ENCODE measurements at regions not wholly inside any gene's neighbourhood (a gene's known extent, or its start where the extent isn't known, plus 50 kb on each side); places are given as distances from the start of the nearest gene placed in this dataset.

DNA sequence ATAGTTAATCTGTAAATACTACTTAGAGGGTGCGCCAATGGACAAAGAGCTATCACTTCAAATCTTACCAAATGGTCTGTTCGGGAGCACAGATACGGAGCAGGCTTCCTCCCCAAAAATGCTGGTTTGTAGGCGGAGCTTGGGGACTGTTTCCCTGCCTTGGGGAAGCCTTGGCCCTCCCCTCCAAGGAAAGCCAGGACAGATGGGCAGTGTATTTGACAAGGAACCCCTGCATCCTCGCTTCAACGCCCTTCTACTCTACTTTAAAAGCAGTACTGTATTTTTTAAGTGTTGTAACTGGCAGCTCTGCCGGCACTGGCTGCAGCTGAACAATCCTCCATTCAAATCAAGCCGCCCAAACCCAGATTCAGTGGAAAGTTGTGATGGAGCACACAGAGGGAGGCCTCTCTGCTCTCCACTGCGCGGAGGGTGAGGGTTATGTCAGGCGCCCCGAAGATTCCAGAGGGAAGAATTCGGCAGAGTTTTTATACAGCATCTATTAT lies 83.1 kb upstream of the FNDC3B start:
- FAIRE-seq = no peak

DNA sequence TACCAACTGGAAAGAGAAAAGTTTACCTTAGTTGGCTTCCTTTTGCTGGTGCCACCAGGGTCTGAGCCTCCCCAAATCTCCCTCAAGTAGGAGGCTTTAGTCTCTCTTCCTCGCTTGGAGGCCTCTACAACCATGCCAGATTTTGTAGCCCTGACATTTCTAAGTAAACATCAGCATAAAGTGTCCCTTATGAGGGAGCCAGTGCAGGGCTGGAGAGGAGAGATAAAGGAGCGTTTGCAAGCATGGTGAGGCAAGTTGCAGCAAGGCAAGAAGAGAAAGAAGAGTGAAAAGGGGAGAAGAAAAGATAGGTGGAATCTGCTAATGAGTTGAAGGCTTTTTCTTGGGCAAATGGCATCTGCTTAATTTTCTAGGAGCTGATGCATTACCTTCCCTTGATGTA lies 82.7 kb upstream of the FNDC3B start:
- no peak for FAIRE-seq

DNA sequence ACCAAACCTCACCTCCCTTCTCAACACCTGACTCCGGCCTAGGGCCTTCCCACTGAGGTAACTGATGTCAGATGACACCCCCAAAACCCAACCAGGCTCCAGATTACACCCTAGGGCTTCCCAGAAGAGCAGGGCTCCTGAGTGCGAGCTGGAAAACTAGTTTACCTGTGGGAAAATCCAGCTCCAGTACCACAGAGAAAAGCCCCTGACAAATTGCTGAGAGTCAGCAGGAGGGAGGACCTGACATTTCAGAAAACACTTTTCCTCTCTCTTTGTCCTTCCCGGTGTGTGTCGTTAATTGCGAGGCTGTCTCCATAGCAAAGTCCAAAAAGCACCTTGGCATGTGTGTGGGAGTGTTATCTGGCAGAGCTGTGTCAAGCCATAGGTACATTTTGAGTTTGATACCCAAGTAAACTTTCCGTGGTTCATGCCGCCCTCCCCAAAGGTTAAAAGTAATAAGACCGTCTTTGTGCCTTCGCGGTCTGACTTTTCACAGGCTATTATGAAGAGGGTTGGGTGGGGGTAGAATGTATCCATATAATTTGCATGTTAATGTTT lies 79.8 kb upstream of the FNDC3B start:
- no peak for FAIRE-seq

DNA sequence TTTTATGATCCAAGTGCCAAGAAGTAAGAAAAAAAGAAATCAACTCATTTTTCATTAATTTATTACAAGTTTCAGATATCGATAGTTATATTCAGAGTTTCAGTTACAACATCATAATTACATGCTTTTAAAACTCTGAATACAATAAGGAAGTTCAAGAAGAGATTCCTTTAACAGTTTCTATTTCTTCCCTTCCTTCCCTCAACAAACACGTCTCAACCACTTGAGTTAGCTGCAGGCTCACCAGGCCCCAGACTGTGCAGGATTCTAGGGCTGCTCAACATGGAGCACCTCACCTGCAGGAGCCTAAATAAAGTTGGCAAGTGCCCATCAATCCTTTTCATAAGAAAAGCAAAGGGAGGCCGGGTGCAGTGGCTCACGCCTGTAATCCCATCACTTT lies 79.2 kb upstream of the FNDC3B start:
- FAIRE-seq = no peak

DNA sequence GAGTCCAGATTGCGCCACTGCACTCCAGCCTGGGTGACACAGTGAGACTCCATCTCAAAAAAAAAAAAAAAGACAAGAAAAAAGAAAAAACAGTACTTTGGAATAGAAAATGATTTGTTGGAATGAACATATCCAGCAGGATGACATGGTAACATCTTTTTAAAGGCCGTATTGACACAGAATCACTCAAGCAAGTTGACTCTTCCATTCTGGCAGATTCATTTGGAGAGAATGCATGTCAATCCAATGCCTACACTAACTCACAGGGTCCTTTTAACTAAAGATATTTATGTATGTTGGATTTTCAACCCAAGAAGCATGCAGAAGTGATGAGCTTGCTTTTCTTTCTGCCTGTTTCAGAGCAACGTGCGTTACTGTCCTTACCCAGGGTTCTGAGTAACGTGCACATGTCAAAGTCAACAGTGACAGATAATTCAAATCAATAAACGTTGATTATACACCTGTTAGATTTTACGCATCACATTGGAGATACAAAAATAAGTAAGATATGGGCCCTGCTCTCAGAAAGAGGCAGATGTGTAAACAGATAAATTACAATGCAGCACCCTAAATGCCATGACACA lies 77.1 kb upstream of the FNDC3B start:
- no peak for FAIRE-seq

DNA sequence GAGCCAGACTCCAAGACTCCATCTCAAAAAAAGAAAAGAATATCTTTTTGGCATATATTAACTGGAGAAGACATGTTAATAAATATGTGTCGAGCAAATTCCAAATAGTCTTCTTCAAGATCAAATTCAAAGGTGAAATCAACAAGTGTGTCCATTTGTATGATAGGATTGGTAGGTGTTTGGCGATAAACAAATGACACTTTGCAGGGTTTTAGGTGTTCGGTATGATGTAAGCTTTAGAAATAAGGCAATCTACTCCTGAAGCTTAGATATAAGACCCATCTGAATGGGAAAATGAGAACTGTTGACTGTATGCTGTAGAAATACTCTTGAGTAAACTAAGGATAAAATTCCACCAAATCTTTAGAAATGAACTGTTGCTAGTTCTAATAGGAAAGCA lies 75.8 kb upstream of the FNDC3B start:
- no peak for FAIRE-seq

DNA sequence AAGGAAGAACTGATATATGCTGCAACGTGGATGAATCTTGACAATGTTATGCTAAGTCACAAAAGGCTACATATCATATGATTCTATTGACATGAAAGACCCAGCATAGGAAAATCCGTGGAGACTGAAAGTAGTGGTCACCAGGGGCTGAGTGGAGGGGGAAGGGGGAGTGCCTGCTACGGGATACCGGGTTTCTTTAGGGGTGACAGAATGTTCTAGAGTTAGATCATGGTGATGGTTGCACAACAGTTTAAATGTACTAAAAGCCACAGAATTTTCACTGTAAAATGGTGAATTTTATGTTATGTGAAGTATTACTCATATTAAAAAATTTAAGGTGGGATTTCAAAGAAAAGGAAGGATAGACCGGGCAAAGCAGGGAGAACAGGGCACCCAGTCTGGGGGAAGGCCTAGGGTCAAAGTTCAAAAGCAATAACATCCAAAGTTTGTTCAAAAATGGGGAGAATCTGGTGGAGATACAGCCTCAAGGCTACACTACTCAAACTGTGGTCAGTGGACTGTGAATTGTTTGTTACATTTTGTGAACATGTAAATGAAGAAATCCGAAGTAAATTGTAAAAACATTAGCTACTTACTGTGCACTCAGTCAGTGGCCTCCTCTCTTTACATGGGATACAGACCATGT lies 74.2 kb upstream of the FNDC3B start:
- no peak for FAIRE-seq

DNA sequence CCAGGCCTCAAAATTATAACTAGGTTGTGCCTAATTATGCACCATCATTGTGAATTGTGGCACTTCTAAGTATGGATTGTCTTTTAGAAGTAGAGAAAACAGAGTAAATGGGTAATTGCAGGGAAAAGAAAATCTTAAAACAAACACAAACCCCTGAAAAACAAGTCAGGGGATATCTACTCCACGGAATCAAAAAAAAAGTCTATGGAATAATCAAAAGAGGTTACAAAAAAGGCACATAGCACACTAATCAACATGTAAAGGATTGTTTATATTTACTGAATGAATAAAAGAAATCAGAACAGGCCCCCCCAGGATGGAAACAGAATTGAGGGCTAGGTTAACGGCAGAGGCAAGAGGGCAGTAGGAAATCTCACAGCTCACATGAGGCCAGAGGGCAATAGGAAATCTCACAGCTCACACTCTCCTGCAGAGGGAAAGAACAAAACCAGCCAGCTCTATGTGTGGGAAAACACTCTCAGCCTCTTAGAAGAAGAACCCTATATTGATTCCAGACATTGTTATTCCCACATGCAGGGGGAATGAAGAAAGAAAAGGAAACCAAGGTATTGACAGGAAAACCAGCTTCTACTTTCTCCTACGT lies 72.7 kb upstream of the FNDC3B start:
- no peak for FAIRE-seq

DNA sequence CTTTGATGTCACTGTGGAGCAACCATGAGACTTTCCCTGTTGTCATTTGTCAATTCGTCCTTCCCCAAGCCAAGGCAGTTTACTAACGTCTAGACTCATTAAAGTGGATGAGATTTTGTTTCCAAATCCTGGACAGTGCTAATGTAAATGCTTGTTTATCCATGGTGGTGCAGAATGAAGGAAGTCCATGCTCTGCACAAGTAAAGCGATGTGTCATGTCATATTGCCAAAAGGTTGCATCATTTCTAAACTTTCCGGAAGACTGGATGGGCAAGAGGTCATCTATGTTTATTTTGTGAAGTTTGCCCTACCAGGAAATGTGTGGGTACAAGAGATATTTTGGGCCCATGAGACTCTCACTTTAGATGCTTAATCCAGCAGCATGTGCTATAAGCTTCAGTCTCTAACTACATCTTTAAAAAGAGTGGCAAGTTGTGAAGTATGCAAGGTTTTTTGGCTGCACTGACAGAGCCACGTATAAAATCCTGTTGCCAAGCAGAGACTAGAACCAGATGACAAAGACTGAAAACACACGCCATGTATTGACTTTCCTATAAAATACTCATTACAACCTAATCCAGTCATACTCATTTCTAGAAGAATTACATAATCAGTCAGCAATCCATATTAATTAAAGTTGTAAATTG lies 72.1 kb upstream of the FNDC3B start:
- FAIRE-seq = no peak

DNA sequence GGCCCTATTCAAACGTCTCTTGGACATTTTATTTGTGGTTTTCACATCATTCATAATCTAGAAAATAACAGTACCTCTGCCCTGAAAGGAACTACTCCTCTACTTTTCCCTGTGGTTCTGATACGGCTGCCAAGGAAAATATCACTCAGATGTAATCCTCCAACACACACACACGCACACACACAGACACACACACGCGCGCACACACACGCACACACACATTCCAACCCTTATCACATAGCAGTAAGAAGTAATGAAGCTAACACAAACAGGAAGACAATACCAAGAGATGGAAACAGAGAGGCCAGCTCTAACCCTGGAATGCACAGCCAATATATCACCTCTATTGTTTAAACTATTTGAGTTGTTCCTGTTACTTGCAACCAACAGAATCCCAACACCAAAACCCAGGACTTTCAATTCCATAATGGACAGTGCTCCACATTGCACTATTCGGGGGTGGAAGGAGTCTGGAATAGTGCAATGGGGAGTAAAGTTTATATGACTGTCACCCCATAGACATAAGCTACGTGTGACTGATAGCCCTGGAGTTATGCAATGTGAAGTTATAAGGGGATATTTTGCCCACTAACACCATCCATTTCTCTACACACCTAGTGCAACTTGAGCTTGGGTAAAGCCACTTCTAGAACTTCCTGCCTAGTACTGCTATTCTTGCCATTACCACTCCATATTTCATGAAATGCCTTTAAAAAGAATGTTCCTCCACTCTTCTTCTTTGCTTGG lies 71.3 kb upstream of the FNDC3B start:
- no peak for FAIRE-seq

DNA sequence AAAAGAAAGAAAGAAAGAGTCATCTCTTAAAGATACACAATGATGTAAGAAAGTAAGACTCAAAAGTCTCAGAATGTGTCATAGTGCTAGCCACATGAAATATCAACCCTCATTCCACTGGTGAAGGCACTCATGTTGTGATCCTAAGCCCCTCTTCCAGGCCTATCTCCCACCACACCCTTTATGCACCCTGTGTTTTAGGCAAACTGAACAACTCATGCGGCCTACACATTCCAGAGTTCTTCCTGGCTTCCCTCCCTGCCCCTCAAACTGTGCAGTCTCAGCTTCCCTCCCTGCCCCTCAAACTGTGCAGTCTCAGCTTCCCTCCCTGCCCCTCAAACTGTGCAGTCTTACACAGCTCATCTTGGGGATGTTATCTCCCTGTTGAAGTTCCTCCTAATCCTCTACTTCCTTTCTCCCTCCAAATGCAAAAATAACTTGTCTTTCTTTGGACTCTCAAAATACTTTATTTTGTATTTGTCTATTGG lies 69.0 kb upstream of the FNDC3B start:
- FAIRE-seq = no peak

DNA sequence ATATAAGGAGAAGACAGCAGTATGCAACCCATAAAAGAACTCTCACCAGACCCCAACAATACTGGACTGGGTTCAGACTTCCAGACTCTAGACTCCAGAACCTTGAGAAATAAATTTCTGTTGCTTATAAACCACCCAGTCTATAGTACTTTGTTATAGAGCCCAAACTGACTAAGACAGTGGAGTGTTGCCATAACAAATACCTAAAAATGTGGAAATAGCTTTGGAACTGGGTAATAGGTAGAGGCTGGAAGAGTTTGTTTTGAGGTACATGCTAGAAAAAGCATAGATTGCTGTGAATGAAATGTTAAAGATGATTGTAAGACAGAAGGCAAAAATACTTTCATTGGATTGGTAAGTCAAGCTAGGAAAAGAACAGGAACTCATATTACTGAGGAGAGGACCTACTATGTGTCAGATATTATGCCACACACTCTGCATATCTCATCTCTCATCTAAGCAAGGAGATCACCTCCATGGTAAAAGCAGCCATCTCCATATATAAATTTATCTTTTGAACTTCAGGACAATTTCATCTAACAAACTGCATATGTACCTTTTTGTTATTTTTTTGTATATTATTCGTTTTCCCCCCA lies 67.4 kb upstream of the FNDC3B start:
- FAIRE-seq = no peak

DNA sequence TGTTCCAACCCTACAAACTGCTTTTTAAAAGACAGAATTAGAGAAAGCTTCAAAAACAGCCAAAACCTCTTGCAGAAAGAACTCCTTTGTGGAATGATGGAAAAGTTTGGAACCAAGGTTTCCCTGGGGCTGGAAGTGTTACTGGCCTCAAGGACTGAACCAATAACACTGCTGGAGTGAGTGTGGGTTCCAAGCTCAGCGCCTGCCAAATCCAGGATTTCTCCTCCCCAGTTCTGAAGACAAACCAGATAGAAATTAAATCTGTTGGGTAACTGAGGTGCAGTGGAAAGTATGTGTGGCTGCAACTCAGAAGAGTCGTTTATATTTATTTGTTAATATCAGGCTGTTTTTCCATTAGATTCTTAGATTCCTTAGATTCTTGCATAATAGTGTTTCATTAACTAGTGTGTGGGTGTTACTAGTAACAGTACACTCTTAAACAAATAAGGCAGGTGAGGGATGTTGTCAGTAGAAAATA lies 66.5 kb upstream of the FNDC3B start:
- no peak for FAIRE-seq

DNA sequence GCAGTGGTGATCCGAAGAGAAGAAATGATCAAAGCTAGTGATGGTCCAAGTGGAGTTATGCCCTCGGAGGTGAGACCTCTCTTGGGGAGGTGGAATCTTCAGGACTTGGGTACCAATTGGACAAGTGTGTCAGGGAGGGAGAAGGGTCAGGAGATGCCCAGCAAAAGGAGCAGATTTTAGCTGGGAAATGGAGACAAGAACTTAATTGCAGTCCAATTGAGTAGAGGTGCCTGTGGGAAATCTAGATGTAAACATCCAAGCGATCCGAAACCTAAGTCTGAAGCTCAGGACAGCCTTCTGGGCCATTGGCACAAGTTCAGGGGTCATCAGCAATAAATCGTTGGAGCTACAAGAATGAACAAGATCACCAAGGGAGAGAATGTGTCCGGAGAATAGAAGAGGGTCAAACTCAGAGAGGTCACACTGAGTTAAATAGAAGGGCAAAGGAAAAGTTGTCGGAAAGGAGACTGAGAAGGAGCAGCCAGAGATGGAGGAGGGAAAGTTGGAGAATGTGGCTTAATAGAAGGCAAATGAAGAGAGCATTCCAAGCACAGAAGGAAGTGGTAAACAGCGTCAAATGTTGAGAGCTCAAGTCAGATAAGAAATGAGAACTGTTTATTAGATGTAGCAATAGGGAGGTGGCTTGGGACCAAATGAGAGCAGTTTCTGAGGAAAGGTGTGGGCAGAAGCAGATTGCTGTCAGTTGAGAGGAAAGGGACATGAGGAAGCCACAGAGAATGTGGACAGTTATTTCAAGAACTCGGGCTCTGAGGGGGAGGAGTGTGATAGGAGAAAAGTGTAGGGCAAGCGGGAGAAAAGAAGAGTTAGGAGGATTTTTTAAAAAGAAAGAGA lies 64.2 kb upstream of the FNDC3B start:
- FAIRE-seq = no peak

DNA sequence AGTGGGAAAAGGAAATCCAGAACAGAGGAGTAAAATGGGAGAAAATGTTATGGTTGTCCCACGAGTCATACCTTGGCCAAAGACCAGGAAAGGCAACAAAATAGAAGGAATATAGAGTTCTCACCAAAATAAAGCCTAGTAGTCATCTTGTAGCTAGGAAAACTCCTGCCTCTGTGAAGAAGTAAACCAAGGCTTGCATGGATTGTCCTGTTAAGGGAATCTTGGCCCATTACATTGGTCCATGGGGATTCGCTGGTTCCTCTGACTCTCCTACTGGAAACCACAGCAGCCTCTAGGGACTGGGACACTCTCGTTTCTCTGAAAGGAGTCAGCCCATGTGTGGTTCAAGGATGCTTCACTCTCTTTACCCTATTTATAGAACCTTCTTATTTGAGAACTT lies 62.9 kb upstream of the FNDC3B start:
- no peak for FAIRE-seq

DNA sequence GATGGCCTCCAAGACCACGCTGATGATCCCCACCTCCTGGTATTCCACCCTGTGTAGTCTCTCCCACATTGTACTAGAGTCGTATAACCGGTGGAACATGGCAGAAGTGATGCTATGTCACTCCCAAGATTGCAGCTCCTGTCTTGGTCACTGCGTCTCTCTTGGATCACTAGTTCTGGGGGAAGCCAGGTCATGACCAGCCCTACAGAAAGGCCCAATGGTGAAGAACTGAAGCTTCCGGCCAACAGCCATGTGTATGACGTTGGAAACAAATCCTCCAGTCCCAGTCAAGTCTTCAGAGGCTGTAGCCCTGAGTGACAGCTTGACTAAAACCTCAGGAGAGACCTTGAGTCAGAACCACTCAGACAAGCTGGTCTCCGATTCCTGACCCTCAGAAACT lies 61.9 kb upstream of the FNDC3B start:
- no peak for FAIRE-seq

DNA sequence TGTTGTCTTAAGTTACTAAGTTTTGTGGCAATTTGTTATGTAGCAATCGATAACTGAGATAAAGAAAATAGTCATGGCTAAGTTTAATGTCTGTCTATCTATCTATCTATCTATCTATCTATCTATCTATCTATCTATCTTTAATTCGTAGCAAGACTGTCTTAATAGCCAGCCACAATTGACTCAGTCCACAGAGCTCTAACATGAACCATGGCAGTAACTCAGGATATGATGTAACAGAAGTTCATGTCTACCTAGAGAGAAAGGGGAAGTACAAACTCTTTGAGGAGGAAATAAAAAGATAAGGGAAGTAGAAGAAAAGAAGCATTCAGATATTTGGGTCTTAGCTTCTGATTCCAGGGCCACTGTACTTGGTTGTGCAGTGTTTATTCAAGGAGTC lies 61.5 kb upstream of the FNDC3B start:
- FAIRE-seq = no peak

DNA sequence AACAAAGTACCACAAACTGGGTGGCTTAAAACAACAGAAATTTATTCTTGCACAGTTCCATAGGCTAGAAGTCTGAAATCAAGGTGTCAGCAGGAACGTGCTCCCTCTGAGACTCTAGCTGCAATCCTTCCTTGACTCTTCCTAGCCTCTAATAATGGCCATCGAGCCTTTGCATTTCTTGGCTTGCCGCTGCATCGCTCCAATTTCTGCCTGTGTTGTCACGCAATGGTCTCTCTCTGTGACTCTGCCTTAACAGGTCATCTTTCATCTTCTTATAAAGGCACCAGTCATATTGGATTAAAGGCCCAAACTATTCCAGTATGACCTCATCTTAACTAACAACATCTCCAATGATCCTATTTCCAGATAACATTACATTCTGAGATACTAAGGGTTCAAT lies 61.0 kb upstream of the FNDC3B start:
- FAIRE-seq = no peak

DNA sequence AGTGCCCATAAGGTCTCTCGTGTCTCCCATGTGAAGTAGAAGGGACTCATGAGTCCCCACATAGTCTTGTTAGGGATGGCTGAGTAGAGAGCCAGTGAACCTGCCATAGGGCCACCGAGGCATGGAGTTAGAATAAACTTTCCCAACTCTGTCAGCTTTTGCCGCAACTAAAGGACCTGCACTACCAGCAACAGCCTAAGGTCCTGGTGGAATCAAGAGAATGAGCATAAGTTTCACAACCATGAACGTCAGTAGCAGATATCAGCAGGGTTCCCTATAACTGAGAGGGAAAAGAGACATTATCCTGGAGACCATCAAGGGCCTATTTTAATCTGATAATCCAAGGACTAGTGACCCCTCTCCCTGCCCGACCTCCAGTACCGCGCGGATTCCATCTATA lies 60.3 kb upstream of the FNDC3B start:
- FAIRE-seq = no peak

DNA sequence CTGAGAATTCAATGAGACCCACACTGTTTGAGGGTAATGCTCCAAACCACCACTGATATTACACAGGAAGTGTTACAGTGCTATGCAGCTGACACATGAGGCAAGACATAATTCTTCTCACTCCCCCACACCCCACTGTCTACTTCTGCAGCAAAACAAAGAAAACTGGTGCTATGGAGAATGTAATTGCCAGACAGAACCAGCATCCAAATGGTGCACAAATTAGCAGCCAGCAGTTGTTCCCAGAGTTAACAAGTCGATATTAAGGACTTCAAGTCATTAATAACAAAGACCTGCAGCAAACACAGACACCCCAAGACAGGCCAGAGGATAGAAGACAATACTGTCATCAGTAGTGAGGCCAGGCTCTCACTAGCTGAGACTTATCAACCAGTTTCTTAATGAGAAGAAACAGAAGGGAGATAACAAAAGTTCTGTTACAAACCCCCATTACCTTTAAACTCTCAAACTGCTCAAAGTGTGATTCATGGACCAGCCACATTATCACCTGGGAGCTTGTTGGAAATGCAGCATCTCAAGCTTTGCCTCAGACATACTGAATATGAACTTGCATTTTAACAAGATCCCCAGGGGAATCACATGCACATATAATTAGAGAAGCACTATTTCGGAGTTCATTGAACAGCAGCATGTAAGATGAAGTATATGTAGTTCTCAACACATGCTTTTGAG lies 58.7 kb upstream of the FNDC3B start:
- FAIRE-seq = no peak

DNA sequence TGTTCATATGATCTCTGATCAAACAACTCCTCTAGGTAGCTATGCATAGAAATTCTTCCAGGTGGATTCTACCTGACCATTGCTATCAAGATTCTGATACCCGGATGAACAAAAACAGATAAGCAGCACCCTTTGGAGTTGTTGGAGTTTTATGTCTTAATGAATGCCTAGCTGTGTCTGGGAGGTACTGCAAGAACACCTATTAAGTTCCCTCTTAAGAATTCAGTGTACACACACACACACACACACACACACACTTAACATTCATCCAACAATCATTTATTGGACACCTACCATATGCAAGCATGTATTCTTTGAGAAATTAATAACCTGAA lies 58.1 kb upstream of the FNDC3B start:
- FAIRE-seq = no peak

All from A204.1 (cell line).